Astrocyte (in vitro differentiated cells and primary cell): ENCODE measurements at regions not wholly inside any gene's neighbourhood (a gene's known extent, or its start where the extent isn't known, plus 50 kb on each side); places are given as distances from the start of the nearest gene placed in this dataset.

ENCODE experiments used
- DNase-seq: peaks from one replicate; pipeline ENCODE4 v3.0.0-alpha.2; 2010; ENCODE audit warnings: low read depth
- FAIRE-seq: peaks from 2 replicates; lab custom pipeline; 2011; peaks lifted over from hg19 to GRCh38; lab: Jason Lieb, UNC
- H2AFZ ChIP-seq: 2 replicates; pipeline ENCODE4 v1.6.0; 2012; ENCODE audit warnings: low read depth, low read length, inconsistent platforms
- H3K27ac ChIP-seq: 2 replicates; pipeline ENCODE4 v1.5.1; 2011; ENCODE audit warnings: low read depth, low read length, inconsistent platforms
- H3K27me3 ChIP-seq: 2 replicates; pipeline ENCODE4 v1.6.0; 2011; ENCODE audit warnings: low read length, inconsistent platforms; ENCODE audit not compliant: insufficient read depth
- H3K36me3 ChIP-seq: 2 replicates; pipeline ENCODE4 v1.5.1; 2011; ENCODE audit warnings: low read length, inconsistent platforms; ENCODE audit not compliant: insufficient read depth
- H3K4me1 ChIP-seq: 2 replicates; pipeline ENCODE4 v1.5.1; 2011; ENCODE audit warnings: low read length, inconsistent platforms; ENCODE audit not compliant: insufficient read depth
- H3K4me2 ChIP-seq: 2 replicates; pipeline ENCODE4 v1.6.0; 2012; ENCODE audit warnings: low read length, inconsistent platforms
- H3K4me3 ChIP-seq: 2 replicates; pipeline ENCODE4 v1.5.1; 2011; ENCODE audit warnings: low read depth, mild to moderate bottlenecking, low read length, inconsistent platforms; ENCODE audit not compliant: insufficient read depth
- H3K79me2 ChIP-seq: 2 replicates; pipeline ENCODE4 v1.6.0; 2012; ENCODE audit warnings: mild to moderate bottlenecking, low read length, inconsistent platforms; ENCODE audit not compliant: insufficient read depth
- H3K9ac ChIP-seq: 2 replicates; pipeline ENCODE4 v1.6.0; 2012; ENCODE audit warnings: mild to moderate bottlenecking, low read length, inconsistent platforms
- H3K9me3 ChIP-seq: 2 replicates; pipeline ENCODE4 v1.5.1; 2012; ENCODE audit warnings: low read depth, mild to moderate bottlenecking, low read length, inconsistent platforms; ENCODE audit not compliant: insufficient read depth
- H4K20me1 ChIP-seq: 2 replicates; pipeline ENCODE4 v1.6.0; 2012; ENCODE audit warnings: low read length, inconsistent platforms; ENCODE audit not compliant: insufficient read depth
- H3K27ac Mint-ChIP-seq: one replicate; pipeline ENCODE4 v1.8.0; 2021; ENCODE audit warnings: mild to moderate bottlenecking, mixed read lengths; ENCODE audit not compliant: unreplicated experiment
- H3K27me3 Mint-ChIP-seq: one replicate; pipeline ENCODE4 v1.8.0; 2021; ENCODE audit warnings: low read depth, mixed read lengths; ENCODE audit not compliant: unreplicated experiment
- H3K36me3 Mint-ChIP-seq: one replicate; pipeline ENCODE4 v1.8.0; 2021; ENCODE audit warnings: low read depth, mixed read lengths; ENCODE audit not compliant: unreplicated experiment
- H3K4me1 Mint-ChIP-seq: one replicate; pipeline ENCODE4 v1.8.0; 2021; ENCODE audit warnings: low read depth, mixed read lengths; ENCODE audit not compliant: unreplicated experiment
- H3K4me3 Mint-ChIP-seq: one replicate; pipeline ENCODE4 v1.8.0; 2021; ENCODE audit warnings: mild to moderate bottlenecking, moderate library complexity, mixed read lengths; ENCODE audit not compliant: unreplicated experiment
- H3K9me3 Mint-ChIP-seq: one replicate; pipeline ENCODE4 v1.8.0; 2021; ENCODE audit warnings: mild to moderate bottlenecking, mixed read lengths; ENCODE audit not compliant: unreplicated experiment
- EZH2 ChIP-seq: IDR thresholded peaks from 2 replicates; pipeline ENCODE4 v1.6.1; 2012; ENCODE audit warnings: mild to moderate bottlenecking, low read length, inconsistent platforms; ENCODE audit not compliant: insufficient read depth
- TF ChIP-seq, protein P1 (sequence below): IDR thresholded peaks from 2 replicates; pipeline ENCODE4 v1.5.1; 2011; ENCODE audit warnings: low read depth, mild to moderate bottlenecking, inconsistent platforms, low read length, moderate library complexity; ENCODE audit not compliant: insufficient read depth

- H3K9me3 Mint-ChIP-seq: peaks cover 2% of the 10 kb centered on the region
- Histone ChIP-seq H3K36me3 (no peaks in the 10 kb centered on the region), H3K27ac (no peak overlapping the region), H3K4me2 (no peak overlapping the region), H3K79me2 (no peaks in the 10 kb centered on the region), H3K9me3 (no peaks in the 10 kb centered on the region), H3K27me3 (no peaks in the 10 kb centered on the region), H3K4me3 (no peak overlapping the region), H4K20me1 (no peaks in the 10 kb centered on the region), H3K9ac (no peak overlapping the region), H2AFZ (no peak overlapping the region), H3K4me1 (peaks cover 3% of the 10 kb centered on the region)
- TF ChIP-seq, protein P1, sequence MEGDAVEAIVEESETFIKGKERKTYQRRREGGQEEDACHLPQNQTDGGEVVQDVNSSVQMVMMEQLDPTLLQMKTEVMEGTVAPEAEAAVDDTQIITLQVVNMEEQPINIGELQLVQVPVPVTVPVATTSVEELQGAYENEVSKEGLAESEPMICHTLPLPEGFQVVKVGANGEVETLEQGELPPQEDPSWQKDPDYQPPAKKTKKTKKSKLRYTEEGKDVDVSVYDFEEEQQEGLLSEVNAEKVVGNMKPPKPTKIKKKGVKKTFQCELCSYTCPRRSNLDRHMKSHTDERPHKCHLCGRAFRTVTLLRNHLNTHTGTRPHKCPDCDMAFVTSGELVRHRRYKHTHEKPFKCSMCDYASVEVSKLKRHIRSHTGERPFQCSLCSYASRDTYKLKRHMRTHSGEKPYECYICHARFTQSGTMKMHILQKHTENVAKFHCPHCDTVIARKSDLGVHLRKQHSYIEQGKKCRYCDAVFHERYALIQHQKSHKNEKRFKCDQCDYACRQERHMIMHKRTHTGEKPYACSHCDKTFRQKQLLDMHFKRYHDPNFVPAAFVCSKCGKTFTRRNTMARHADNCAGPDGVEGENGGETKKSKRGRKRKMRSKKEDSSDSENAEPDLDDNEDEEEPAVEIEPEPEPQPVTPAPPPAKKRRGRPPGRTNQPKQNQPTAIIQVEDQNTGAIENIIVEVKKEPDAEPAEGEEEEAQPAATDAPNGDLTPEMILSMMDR: no peak
- no peak for TF ChIP-seq EZH2
- H3K27ac Mint-ChIP-seq: no peak overlapping the region
- FAIRE-seq: no peak
- H3K27me3 Mint-ChIP-seq: no peaks in the 10 kb centered on the region
- H3K4me3 Mint-ChIP-seq: no peak overlapping the region
- H3K36me3 Mint-ChIP-seq: peaks cover 10% of the 10 kb centered on the region
- no peak for DNase-seq
- peaks cover 14% of the 10 kb centered on the region for H3K4me1 Mint-ChIP-seq
Measured at GRCh38 chr12:46604684-46605083, 221.1 kb downstream of the SLC38A4 start.

- Histone ChIP-seq H4K20me1 (no peaks in the 10 kb centered on the region), H3K9me3 (no peaks in the 10 kb centered on the region), H3K4me1 (peaks cover 3% of the 10 kb centered on the region), H3K4me2 (no peak overlapping the region), H3K36me3 (no peaks in the 10 kb centered on the region), H3K4me3 (no peak overlapping the region), H2AFZ (no peak overlapping the region), H3K79me2 (no peaks in the 10 kb centered on the region), H3K27me3 (no peaks in the 10 kb centered on the region), H3K9ac (no peak overlapping the region), H3K27ac (no peak overlapping the region)
- DNase-seq (no peak), FAIRE-seq (no peak)
- no peaks in the 10 kb centered on the region for H3K27me3 Mint-ChIP-seq
- TF ChIP-seq EZH2: no peak
- TF ChIP-seq, protein P1: no peak
- peaks cover 5% of the 10 kb centered on the region for H3K9me3 Mint-ChIP-seq
- H3K4me1 Mint-ChIP-seq: peaks cover 8% of the 10 kb centered on the region
- no peak overlapping the region for H3K27ac Mint-ChIP-seq
- peaks cover 10% of the 10 kb centered on the region for H3K36me3 Mint-ChIP-seq
- no peak overlapping the region for H3K4me3 Mint-ChIP-seq
Measured at GRCh38 chr12:46603776-46604456, 221.9 kb downstream of the SLC38A4 start.

- H3K27ac Mint-ChIP-seq: no peak overlapping the region
- H3K36me3 ChIP-seq: no peaks in the 10 kb centered on the region
- H3K36me3 Mint-ChIP-seq: peaks cover 10% of the 10 kb centered on the region
- no peaks in the 10 kb centered on the region for H3K4me1 Mint-ChIP-seq
- no peak overlapping the region for H3K4me2 ChIP-seq
- H3K79me2 ChIP-seq: no peaks in the 10 kb centered on the region
- no peak overlapping the region for H3K4me3 ChIP-seq
- no peaks in the 10 kb centered on the region for H3K27me3 ChIP-seq
- no peak overlapping the region for H3K4me3 Mint-ChIP-seq
- TF ChIP-seq, protein P1: no peak
- TF ChIP-seq EZH2: no peak
- no peak overlapping the region for H3K27ac ChIP-seq
- no peak overlapping the region for H2AFZ ChIP-seq
- H4K20me1 ChIP-seq: no peaks in the 10 kb centered on the region
- FAIRE-seq: no peak
- no peaks in the 10 kb centered on the region for H3K4me1 ChIP-seq
- DNase-seq: no peak
- peaks cover 10% of the 10 kb centered on the region for H3K9me3 Mint-ChIP-seq
- no peaks in the 10 kb centered on the region for H3K27me3 Mint-ChIP-seq
- no peak overlapping the region for H3K9ac ChIP-seq
- H3K9me3 ChIP-seq: no peaks in the 10 kb centered on the region
Measured at GRCh38 chr12:46602474-46602873, 223.3 kb downstream of the SLC38A4 start.
